HCT116 (cell line): ENCODE measurements at regions not wholly inside any gene's neighbourhood (a gene's known extent, or its start where the extent isn't known, plus 50 kb on each side); places are given as distances from the start of the nearest gene placed in this dataset.

Experiments
- ATAC-seq: fragments of 200-7000 bp; cut with Tn5 transposase; 2 replicates; pipeline ENCODE4 v1.9.1; 2020; ENCODE audit warnings: mild to moderate bottlenecking, moderate library complexity
- BruUV-seq: library from RNA; stranded (reverse); fragments of 400-500 nt; replicated peaks from 2 replicates; lab custom pipeline; 2021; lab: Mats Ljungman, UMichigan
- CTCF ChIA-PET: fragments of 300-600 bp; sonication (Branson Sonifier 250); formaldehyde crosslinking; loops from one replicate; lab custom pipeline; 2021; ENCODE audit warnings: antibody characterized with exemption; lab: Charles Lee
- POLR2A ChIA-PET: fragments of 300-600, 350-600 bp; sonication (Branson Sonifier 250); formaldehyde crosslinking; loops from one replicate; lab custom pipeline; 2021; ENCODE audit warnings: antibody characterized with exemption; lab: Charles Lee
- RAD21 ChIA-PET, 2 experiments: fragments of 300-600 bp; sonication (Branson Sonifier 250); formaldehyde crosslinking; loops; one replicate each; lab custom pipeline; 2023; ENCODE audit warnings: low total read pairs in 2 of 2; ENCODE audit not compliant: uncharacterized antibody in 2 of 2, unreplicated experiment in 2 of 2, low non-redundant PET in 1 of 2; lab: Charles Lee
- DNase-seq: peaks from one replicate; pipeline ENCODE4 v3.0.0-alpha.2; 2010; ENCODE audit warnings: low read depth, low spot score
- H2AFZ ChIP-seq: fragments of 200-600 bp; shearing (Covaris generic), sonication (generic); 2 replicates; pipeline ENCODE4 v1.6.1; 2017; ENCODE audit warnings: low read depth, mixed run types, mixed read lengths, antibody characterized with exemption, low read length; ENCODE audit not compliant: poor library complexity, severe bottlenecking
- H3K27ac ChIP-seq: 2 replicates; pipeline ENCODE4 v1.5.1; 2012; ENCODE audit warnings: low read depth, low read length
- H3K27me3 ChIP-seq: fragments of 200-600 bp; sonication (generic); 2 replicates; pipeline ENCODE4 v1.6.1; 2016; ENCODE audit warnings: mixed run types, low read length, mixed read lengths; ENCODE audit not compliant: insufficient read depth
- H3K36me3 ChIP-seq, 2 experiments: fragments of 200-500 bp in 1 of 2; fragments of 200-600 bp in 1 of 2; sonication (Bioruptor generic) in 1 of 2; sonication (generic) in 1 of 2; 2 replicates each; pipeline versions ENCODE4 v1.5.1 to v1.6.1; 2014 to 2016; ENCODE audit warnings: low read length in 2 of 2, inconsistent platforms in 1 of 2, mixed read lengths in 1 of 2, mixed run types in 1 of 2; ENCODE audit not compliant: insufficient read depth in 2 of 2, control insufficient read depth in 1 of 2
- H3K4me1 ChIP-seq, 2 experiments: fragments of 200-600 bp in 1 of 2; sonication (generic) in 1 of 2; 2 replicates each; pipeline versions ENCODE4 v1.5.1 to v1.6.1; 2012 to 2017; ENCODE audit warnings: low read length in 2 of 2, inconsistent platforms in 1 of 2, mild to moderate bottlenecking in 1 of 2, mixed read lengths in 1 of 2, mixed run types in 1 of 2, moderate library complexity in 1 of 2; ENCODE audit not compliant: insufficient read depth in 2 of 2, control insufficient read depth in 1 of 2
- H3K4me2 ChIP-seq: fragments of 200-600 bp; sonication (generic); 2 replicates; pipeline ENCODE4 v1.6.1; 2017; ENCODE audit warnings: mixed run types, low read length, mixed read lengths
- H3K4me3 ChIP-seq, 2 experiments: fragments of 200-600 bp in 1 of 2; sonication (generic) in 1 of 2; replicated peaks in 1 of 2; 2 replicates each; pipeline ENCODE4 v1.5.1; 2011 to 2016; ENCODE audit warnings: low read length in 2 of 2, control low read depth in 1 of 2, low read depth in 1 of 2, mild to moderate bottlenecking in 1 of 2, mixed read lengths in 1 of 2, mixed run types in 1 of 2
- H3K79me2 ChIP-seq: fragments of 200-600 bp; sonication (generic); 2 replicates; pipeline ENCODE4 v1.6.1; 2017; ENCODE audit warnings: mild to moderate bottlenecking, mixed run types, low read length, moderate library complexity, mixed read lengths; ENCODE audit not compliant: insufficient read depth
- H3K9ac ChIP-seq: fragments of 200-600 bp; sonication (generic); 2 replicates; pipeline ENCODE4 v1.6.1; 2016; ENCODE audit warnings: low read length, mixed read lengths
- H3K9me2 ChIP-seq: fragments of 200-600 bp; sonication (generic), shearing (Covaris generic); 2 replicates; pipeline ENCODE4 v1.6.1; 2017; ENCODE audit warnings: mixed run types, mild to moderate bottlenecking, moderate library complexity; ENCODE audit not compliant: insufficient read depth
- H3K9me3 ChIP-seq, 2 experiments: fragments of 200-500 bp in 1 of 2; fragments of 200-600 bp in 1 of 2; sonication (Bioruptor generic) in 1 of 2; sonication (generic) in 1 of 2; 2 replicates each; pipeline ENCODE4 v1.6.1; 2014 to 2017; ENCODE audit warnings: low read length in 2 of 2, mixed read lengths in 2 of 2, inconsistent platforms in 1 of 2, low read depth in 1 of 2, mild to moderate bottlenecking in 1 of 2, mixed run types in 1 of 2, moderate library complexity in 1 of 2; ENCODE audit not compliant: control insufficient read depth in 1 of 2, insufficient read depth in 1 of 2
- H4K20me1 ChIP-seq: fragments of 200-600 bp; sonication (generic), shearing (Covaris generic); 2 replicates; pipeline ENCODE4 v1.6.1; 2017; ENCODE audit warnings: mixed run types, mild to moderate bottlenecking, moderate library complexity; ENCODE audit not compliant: insufficient read depth
- CBX3 ChIP-seq: IDR thresholded peaks from 2 replicates; pipeline ENCODE4 v1.6.1; 2012; ENCODE audit warnings: low read depth
- ELF1 ChIP-seq: IDR thresholded peaks from 2 replicates; pipeline ENCODE4 v1.6.1; 2012; ENCODE audit warnings: low read depth, borderline replicate concordance
- EZH2 ChIP-seq: fragments of 200-600 bp; sonication (generic); IDR thresholded peaks from 2 replicates; pipeline ENCODE4 v1.6.1; 2017; ENCODE audit warnings: antibody characterized with exemption, mixed run types
- EZH2phosphoT487 ChIP-seq: fragments of 200-600 bp; IDR thresholded peaks from 2 replicates; pipeline ENCODE4 v1.6.1; 2018; ENCODE audit warnings: antibody characterized with exemption, borderline replicate concordance
- JUND ChIP-seq: IDR thresholded peaks from 2 replicates; pipeline ENCODE4 v1.6.1; 2012
- POLR2AphosphoS5 ChIP-seq: IDR thresholded peaks from 2 replicates; pipeline ENCODE4 v1.6.1; 2011; ENCODE audit warnings: mild to moderate bottlenecking, low read depth, low read length, moderate library complexity
- RAD21 ChIP-seq: IDR thresholded peaks from 2 replicates; pipeline ENCODE4 v1.6.1; 2012; ENCODE audit warnings: low read depth, mild to moderate bottlenecking
- TCF7L2 ChIP-seq: IDR thresholded peaks from 2 replicates; pipeline ENCODE4 v1.7.0; 2011; ENCODE audit warnings: borderline replicate concordance, inconsistent platforms; ENCODE audit not compliant: insufficient read depth, insufficient read length; ENCODE audit errors: extremely low read depth
- YY1 ChIP-seq: IDR thresholded peaks from 2 replicates; pipeline ENCODE4 v1.6.1; 2011; ENCODE audit warnings: low read length, low read depth, moderate library complexity, mild to moderate bottlenecking; ENCODE audit not compliant: insufficient replicate concordance; ENCODE audit errors: extremely low read depth
- ZNF274 ChIP-seq: fragments of 200-500 bp; sonication (Bioruptor generic); IDR thresholded peaks from 2 replicates; pipeline ENCODE4 v1.6.1; 2014; ENCODE audit warnings: mild to moderate bottlenecking, low read depth, low read length, inconsistent platforms
- intact Hi-C: fragments of 100-400 bp; cut with micrococcal nuclease; formaldehyde crosslinking; loops from 2 replicates; pipeline ENCODE4 v1.10.0; 2022
- TF ChIP-seq, protein P1 (sequence below): IDR thresholded peaks from 2 replicates; pipeline ENCODE4 v1.6.1; 2011; ENCODE audit warnings: mild to moderate bottlenecking, low read length, moderate library complexity; ENCODE audit not compliant: insufficient replicate concordance; ENCODE audit errors: extremely low read depth
- TF ChIP-seq, protein P2 (sequence below): IDR thresholded peaks from 2 replicates; pipeline ENCODE4 v1.6.1; 2012; ENCODE audit warnings: low read depth
- TF ChIP-seq, protein P3 (sequence below), 3 experiments: fragments of 200-600 bp in 1 of 3; sonication (generic) in 1 of 3; IDR thresholded peaks in 2 of 3; conservative IDR thresholded peaks in 1 of 3; 2 replicates each; pipeline ENCODE4 v1.5.1; 2012 to 2017; ENCODE audit warnings: low read depth in 2 of 3, low read length in 2 of 3, antibody characterized with exemption in 1 of 3, borderline replicate concordance in 1 of 3, control low read depth in 1 of 3, mild to moderate bottlenecking in 1 of 3, mixed read lengths in 1 of 3, mixed run types in 1 of 3, moderate library complexity in 1 of 3; ENCODE audit not compliant: insufficient read depth in 1 of 3
- TF ChIP-seq, protein P4 (sequence below): IDR thresholded peaks from 2 replicates; pipeline ENCODE4 v1.6.1; 2012

DNA sequence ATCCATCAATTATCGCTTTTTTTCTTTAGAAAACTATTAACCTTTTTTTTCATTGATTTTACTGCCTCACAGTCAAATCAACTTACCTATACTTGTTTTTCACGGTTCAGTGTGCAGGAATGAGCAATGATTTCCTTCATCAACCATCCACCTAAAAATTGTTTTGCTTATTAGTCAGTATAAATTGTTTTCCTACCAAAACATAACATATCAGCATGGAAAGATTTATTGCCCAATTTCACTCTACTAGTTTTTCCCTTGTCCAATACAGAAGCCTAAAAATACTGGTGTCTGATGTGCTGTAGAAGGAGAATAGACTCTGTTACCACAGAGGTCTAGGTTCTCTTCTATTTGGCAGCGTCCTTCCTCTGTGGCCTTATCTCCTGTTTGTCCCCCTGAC is 558.2 kb upstream of the CITED2 start:
- Histone ChIP-seq H3K4me2 (no peak overlapping the region), H3K9ac (no peak overlapping the region), H4K20me1 (no peaks in the 10 kb centered on the region), H3K79me2 (no peaks in the 10 kb centered on the region), H3K27me3 (no peaks in the 10 kb centered on the region), H3K4me1 (no peaks in the 10 kb centered on the region), H2AFZ (no peak overlapping the region), H3K9me3 (no peaks in the 10 kb centered on the region), H3K9me2 (no peaks in the 10 kb centered on the region), H3K36me3 (no peaks in the 10 kb centered on the region), H3K4me3 (no peak overlapping the region), H3K27ac (no peak overlapping the region)
- no TSS peak for BruUV-seq
- RAD21 ChIA-PET: no interaction called here
- no peak for DNase-seq
- CTCF ChIA-PET: no interaction called here
- ATAC-seq: no peak
- POLR2A ChIA-PET: no interaction called here
- intact Hi-C loops: no loop called here
- TF ChIP-seq YY1 (no peak), EZH2phosphoT487 (no peak), ZNF274 (no peak), RAD21 (no peak), EZH2 (no peak), POLR2AphosphoS5 (no peak), ELF1 (no peak), TCF7L2 (no peak), JUND (no peak), CBX3 (no peak)
- TF ChIP-seq, protein P1, sequence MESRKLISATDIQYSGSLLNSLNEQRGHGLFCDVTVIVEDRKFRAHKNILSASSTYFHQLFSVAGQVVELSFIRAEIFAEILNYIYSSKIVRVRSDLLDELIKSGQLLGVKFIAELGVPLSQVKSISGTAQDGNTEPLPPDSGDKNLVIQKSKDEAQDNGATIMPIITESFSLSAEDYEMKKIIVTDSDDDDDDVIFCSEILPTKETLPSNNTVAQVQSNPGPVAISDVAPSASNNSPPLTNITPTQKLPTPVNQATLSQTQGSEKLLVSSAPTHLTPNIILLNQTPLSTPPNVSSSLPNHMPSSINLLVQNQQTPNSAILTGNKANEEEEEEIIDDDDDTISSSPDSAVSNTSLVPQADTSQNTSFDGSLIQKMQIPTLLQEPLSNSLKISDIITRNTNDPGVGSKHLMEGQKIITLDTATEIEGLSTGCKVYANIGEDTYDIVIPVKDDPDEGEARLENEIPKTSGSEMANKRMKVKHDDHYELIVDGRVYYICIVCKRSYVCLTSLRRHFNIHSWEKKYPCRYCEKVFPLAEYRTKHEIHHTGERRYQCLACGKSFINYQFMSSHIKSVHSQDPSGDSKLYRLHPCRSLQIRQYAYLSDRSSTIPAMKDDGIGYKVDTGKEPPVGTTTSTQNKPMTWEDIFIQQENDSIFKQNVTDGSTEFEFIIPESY: no peak
- TF ChIP-seq, protein P2, sequence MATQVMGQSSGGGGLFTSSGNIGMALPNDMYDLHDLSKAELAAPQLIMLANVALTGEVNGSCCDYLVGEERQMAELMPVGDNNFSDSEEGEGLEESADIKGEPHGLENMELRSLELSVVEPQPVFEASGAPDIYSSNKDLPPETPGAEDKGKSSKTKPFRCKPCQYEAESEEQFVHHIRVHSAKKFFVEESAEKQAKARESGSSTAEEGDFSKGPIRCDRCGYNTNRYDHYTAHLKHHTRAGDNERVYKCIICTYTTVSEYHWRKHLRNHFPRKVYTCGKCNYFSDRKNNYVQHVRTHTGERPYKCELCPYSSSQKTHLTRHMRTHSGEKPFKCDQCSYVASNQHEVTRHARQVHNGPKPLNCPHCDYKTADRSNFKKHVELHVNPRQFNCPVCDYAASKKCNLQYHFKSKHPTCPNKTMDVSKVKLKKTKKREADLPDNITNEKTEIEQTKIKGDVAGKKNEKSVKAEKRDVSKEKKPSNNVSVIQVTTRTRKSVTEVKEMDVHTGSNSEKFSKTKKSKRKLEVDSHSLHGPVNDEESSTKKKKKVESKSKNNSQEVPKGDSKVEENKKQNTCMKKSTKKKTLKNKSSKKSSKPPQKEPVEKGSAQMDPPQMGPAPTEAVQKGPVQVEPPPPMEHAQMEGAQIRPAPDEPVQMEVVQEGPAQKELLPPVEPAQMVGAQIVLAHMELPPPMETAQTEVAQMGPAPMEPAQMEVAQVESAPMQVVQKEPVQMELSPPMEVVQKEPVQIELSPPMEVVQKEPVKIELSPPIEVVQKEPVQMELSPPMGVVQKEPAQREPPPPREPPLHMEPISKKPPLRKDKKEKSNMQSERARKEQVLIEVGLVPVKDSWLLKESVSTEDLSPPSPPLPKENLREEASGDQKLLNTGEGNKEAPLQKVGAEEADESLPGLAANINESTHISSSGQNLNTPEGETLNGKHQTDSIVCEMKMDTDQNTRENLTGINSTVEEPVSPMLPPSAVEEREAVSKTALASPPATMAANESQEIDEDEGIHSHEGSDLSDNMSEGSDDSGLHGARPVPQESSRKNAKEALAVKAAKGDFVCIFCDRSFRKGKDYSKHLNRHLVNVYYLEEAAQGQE: no peak
- TF ChIP-seq, protein P3, sequence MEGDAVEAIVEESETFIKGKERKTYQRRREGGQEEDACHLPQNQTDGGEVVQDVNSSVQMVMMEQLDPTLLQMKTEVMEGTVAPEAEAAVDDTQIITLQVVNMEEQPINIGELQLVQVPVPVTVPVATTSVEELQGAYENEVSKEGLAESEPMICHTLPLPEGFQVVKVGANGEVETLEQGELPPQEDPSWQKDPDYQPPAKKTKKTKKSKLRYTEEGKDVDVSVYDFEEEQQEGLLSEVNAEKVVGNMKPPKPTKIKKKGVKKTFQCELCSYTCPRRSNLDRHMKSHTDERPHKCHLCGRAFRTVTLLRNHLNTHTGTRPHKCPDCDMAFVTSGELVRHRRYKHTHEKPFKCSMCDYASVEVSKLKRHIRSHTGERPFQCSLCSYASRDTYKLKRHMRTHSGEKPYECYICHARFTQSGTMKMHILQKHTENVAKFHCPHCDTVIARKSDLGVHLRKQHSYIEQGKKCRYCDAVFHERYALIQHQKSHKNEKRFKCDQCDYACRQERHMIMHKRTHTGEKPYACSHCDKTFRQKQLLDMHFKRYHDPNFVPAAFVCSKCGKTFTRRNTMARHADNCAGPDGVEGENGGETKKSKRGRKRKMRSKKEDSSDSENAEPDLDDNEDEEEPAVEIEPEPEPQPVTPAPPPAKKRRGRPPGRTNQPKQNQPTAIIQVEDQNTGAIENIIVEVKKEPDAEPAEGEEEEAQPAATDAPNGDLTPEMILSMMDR (IDR thresholded peaks at IDR 0.05 in 2 of 3, conservative IDR thresholded peaks at IDR 0.05 in 1 of 3; ENCODE audit: borderline replicate concordance in 1 of 3, insufficient read depth in 1 of 3, low read depth in 2 of 3, low read length in 2 of 3): no peak
- TF ChIP-seq, protein P4, sequence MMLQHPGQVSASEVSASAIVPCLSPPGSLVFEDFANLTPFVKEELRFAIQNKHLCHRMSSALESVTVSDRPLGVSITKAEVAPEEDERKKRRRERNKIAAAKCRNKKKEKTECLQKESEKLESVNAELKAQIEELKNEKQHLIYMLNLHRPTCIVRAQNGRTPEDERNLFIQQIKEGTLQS: no peak
